PC-9 (cell line): ENCODE measurements at regions not wholly inside any gene's neighbourhood (a gene's known extent, or its start where the extent isn't known, plus 50 kb on each side); places are given as distances from the start of the nearest gene placed in this dataset.
"Not testable (repeated sequence)": the region's sequence is repeated elsewhere in the genome, so short reads cannot be mapped to it uniquely, and the experiment has no call there.

Experiments used
- BruUV-seq: library from RNA; stranded (reverse); fragments of 400-500 nt; replicated peaks from 2 replicates; lab custom pipeline; 2021; lab: Mats Ljungman, UMichigan
- CTCF ChIA-PET: fragments of 300-600 bp; sonication (Branson Sonifier 250); formaldehyde crosslinking; loops from one replicate; lab custom pipeline; 2022; ENCODE audit warnings: antibody characterized with exemption; lab: Charles Lee
- POLR2A ChIA-PET: fragments of 300-600 bp; sonication (Branson Sonifier 250); formaldehyde crosslinking; loops from one replicate; lab custom pipeline; 2022; ENCODE audit warnings: antibody characterized with exemption; ENCODE audit not compliant: unreplicated experiment; lab: Charles Lee
- DNase-seq, 2 experiments: peaks; one replicate each; pipeline versions ENCODE4 v3.0.0 to v3.0.0-alpha.2; 2015 to 2022; ENCODE audit warnings: mixed read lengths in 1 of 2
- H2AFZ ChIP-seq: fragments of 200-600 bp; sonication (generic); 2 replicates; pipeline ENCODE4 v1.8.1; 2017; ENCODE audit warnings: antibody characterized with exemption
- H3F3A ChIP-seq: fragments of 200-600 bp; sonication (generic); 2 replicates; pipeline ENCODE4 v1.8.1; 2017; ENCODE audit warnings: antibody characterized with exemption, mild to moderate bottlenecking, low read depth; ENCODE audit not compliant: insufficient read depth
- H3K27ac ChIP-seq: fragments of 200-600 bp; sonication (generic); 2 replicates; pipeline ENCODE4 v1.6.1; 2016; ENCODE audit warnings: mixed run types
- H3K27me3 ChIP-seq: fragments of 200-600 bp; sonication (generic); 2 replicates; pipeline ENCODE4 v1.6.1; 2016; ENCODE audit warnings: low read depth, mixed run types; ENCODE audit not compliant: insufficient read depth
- H3K36me3 ChIP-seq: fragments of 200-600 bp; sonication (generic); 2 replicates; pipeline ENCODE4 v1.6.1; 2016; ENCODE audit warnings: low read depth, mixed run types
- H3K4me1 ChIP-seq: fragments of 200-600 bp; sonication (generic); replicated peaks from 2 replicates; pipeline ENCODE4 v1.6.1; 2016; ENCODE audit warnings: mixed run types; ENCODE audit not compliant: insufficient read depth
- H3K4me2 ChIP-seq: fragments of 200-600 bp; sonication (generic); 2 replicates; pipeline ENCODE4 v1.6.1; 2017; ENCODE audit warnings: mixed run types
- H3K4me3 ChIP-seq: fragments of 200-600 bp; sonication (generic); 2 replicates; pipeline ENCODE4 v1.6.1; 2016; ENCODE audit warnings: mixed run types
- H3K79me2 ChIP-seq: fragments of 200-600 bp; sonication (generic); 2 replicates; pipeline ENCODE4 v1.6.1; 2017; ENCODE audit warnings: low read depth, mixed run types
- H3K9me2 ChIP-seq: fragments of 200-600 bp; sonication (generic); 2 replicates; pipeline ENCODE4 v1.8.1; 2017; ENCODE audit warnings: mild to moderate bottlenecking; ENCODE audit not compliant: insufficient read depth
- H3K9me3 ChIP-seq: fragments of 200-600 bp; sonication (generic); 2 replicates; pipeline ENCODE4 v1.8.1; 2016; ENCODE audit warnings: low read depth; ENCODE audit not compliant: insufficient read depth
- H4K20me1 ChIP-seq: fragments of 200-600 bp; sonication (generic); 2 replicates; pipeline ENCODE4 v1.8.1; 2017; ENCODE audit not compliant: insufficient read depth
- EZH2 ChIP-seq: fragments of 200-600 bp; sonication (generic); IDR thresholded peaks from 2 replicates; pipeline ENCODE4 v1.8.0; 2017; ENCODE audit warnings: antibody characterized with exemption, low read depth
- intact Hi-C: fragments of 100-400 bp; cut with micrococcal nuclease; formaldehyde crosslinking; loops from one replicate; pipeline ENCODE4 v1.10.0; 2022; ENCODE audit not compliant: unreplicated experiment
- TF ChIP-seq, protein P1 (sequence below): fragments of 200-600 bp; sonication (generic); conservative IDR thresholded peaks from 2 replicates; pipeline ENCODE4 v1.6.1; 2017; ENCODE audit warnings: mixed run types, antibody characterized with exemption, mild to moderate bottlenecking, moderate library complexity

DNA sequence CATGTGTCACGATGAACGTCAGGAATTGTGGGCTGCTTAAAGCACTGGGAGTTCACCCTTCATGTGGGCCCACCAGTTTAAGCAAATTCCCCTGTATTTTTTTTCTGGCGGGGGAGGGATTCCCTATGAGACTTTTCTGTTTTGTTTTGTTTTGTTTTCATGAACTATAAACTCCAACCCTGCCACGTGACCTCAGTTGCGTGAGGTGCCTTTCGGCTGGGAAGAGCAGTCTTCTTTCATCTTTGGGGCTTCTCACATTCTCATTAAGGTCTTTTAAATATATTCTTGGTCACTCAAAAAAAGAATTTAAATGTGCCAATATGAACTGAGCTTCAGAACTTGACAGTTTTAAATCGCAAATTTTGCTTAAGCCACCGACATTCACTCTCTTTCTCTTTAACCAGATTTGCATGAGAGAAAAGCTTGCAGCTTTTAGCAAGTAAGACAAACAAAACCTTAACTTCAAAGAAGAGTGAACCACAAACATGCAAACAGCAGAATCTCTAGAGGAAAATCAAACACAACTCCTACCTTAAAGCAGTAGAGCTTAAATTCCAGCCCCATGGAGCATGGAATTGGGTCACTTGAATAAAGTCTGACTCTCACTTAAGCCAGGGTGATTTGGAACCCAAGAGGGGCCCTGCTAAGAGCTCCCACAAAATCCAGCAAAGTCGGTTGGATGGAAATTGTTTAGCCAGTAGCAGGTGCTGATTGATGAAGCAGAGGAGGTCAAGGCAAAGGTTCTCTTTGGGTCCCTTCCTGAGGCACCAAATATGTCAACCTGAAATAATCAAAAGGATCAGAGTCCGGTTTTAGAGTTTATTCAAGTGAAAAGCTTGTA is 699.8 kb upstream of the GBE1 start:
- H2AFZ ChIP-seq, result no peak overlapping the region
- intact Hi-C loops, result no loop called here
- ChIA-PET POLR2A (no interaction called here), CTCF (no interaction called here)
- no peak for DNase-seq
- H3K27me3 ChIP-seq, result no peaks in the 10 kb centered on the region
- H3K36me3 ChIP-seq, result no peaks in the 10 kb centered on the region
- H3F3A ChIP-seq, result no peaks in the 10 kb centered on the region
- no peak overlapping the region for H3K4me3 ChIP-seq
- no peaks in the 10 kb centered on the region for H3K4me1 ChIP-seq
- H3K4me2 ChIP-seq, result no peak overlapping the region
- no TSS peak for BruUV-seq
- TF ChIP-seq, protein P1, sequence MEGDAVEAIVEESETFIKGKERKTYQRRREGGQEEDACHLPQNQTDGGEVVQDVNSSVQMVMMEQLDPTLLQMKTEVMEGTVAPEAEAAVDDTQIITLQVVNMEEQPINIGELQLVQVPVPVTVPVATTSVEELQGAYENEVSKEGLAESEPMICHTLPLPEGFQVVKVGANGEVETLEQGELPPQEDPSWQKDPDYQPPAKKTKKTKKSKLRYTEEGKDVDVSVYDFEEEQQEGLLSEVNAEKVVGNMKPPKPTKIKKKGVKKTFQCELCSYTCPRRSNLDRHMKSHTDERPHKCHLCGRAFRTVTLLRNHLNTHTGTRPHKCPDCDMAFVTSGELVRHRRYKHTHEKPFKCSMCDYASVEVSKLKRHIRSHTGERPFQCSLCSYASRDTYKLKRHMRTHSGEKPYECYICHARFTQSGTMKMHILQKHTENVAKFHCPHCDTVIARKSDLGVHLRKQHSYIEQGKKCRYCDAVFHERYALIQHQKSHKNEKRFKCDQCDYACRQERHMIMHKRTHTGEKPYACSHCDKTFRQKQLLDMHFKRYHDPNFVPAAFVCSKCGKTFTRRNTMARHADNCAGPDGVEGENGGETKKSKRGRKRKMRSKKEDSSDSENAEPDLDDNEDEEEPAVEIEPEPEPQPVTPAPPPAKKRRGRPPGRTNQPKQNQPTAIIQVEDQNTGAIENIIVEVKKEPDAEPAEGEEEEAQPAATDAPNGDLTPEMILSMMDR, result no peak
- no peak for TF ChIP-seq EZH2
- H3K27ac ChIP-seq, result no peak overlapping the region
- 0 out of 2 replicates have a peak, but pooled peaks cover 4% of the 10 kb centered on the region for H3K9me2 ChIP-seq
- no peaks in the 10 kb centered on the region for H4K20me1 ChIP-seq
- no peaks in the 10 kb centered on the region for H3K79me2 ChIP-seq
- H3K9me3 ChIP-seq, result no peaks in the 10 kb centered on the region

DNA sequence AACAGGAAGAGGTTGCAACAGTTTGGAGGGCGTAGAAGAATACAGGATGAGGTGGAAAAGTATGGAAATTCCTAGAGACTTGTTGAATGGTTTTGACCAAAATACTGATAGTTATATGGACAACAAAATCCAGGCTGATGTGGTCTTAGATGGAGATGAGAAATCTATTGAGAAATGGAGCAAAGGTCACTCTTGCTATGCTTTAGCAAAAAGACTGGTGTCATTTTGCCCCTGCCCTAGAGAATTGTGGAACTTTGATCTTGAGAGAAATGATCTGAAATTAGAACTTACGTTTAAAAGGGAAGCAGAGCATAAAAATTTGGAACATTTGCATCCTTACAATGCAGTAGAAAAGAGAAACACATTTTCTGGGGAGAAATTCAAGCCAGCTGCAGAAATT is 686.9 kb upstream of the GBE1 start:
- Histone ChIP-seq H3K27me3 (no peaks in the 10 kb centered on the region), H2AFZ (no peak overlapping the region), H3K79me2 (no peaks in the 10 kb centered on the region), H3K4me1 (no peaks in the 10 kb centered on the region), H4K20me1 (no peaks in the 10 kb centered on the region), H3K4me3 (no peak overlapping the region), H3K36me3 (no peaks in the 10 kb centered on the region), H3K9me2 (no peaks in the 10 kb centered on the region), H3K27ac (no peak overlapping the region), H3F3A (no peaks in the 10 kb centered on the region), H3K9me3 (no peaks in the 10 kb centered on the region), H3K4me2 (no peak overlapping the region)
- TF ChIP-seq EZH2, result no peak
- TF ChIP-seq, protein P1, result no peak
- ChIA-PET CTCF (no interaction called here), POLR2A (no interaction called here)
- DNase-seq, result no peak
- BruUV-seq, result no TSS peak
- intact Hi-C loops, result no loop called here

DNA sequence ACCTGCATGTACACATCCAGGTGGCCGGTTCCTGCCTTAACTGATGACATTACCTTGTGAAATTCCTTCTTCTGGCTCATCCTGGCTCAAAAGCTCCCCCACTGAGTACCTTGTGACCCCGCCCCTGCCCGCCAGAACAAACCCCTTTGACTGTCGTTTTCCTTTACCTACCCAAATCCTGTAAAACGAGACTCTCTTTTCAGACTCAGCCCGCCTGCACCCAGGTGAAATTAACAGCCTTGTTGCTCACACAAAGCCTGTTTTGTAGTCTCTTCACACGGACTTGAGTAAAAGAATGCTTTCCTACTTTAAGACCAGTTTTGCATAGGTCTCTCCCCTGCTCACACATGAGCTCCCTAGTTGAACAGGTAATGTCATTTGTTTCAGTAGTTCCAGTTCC is 667.4 kb upstream of the GBE1 start:
- H3K4me1 ChIP-seq, H3K79me2 ChIP-seq, CTCF ChIA-PET: not testable (repeated sequence)

DNA sequence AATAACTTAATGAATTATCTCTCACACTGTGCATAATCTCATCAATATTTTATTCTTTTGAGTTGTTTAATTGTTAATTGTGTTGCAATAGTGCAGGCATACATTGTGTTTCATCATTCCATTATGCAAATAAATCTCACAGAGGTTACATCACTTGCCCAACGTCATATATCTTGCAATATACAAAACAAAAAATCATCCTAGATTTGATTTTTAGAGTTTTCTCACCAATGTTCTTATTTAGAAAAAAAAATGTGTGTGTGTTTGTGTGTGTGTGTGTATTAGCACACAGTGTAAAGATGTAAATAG is 662.5 kb upstream of the GBE1 start:
- no peak for TF ChIP-seq EZH2
- TF ChIP-seq, protein P1, result no peak
- no TSS peak for BruUV-seq
- H3K4me2 ChIP-seq, result no peak overlapping the region
- no peaks in the 10 kb centered on the region for H3K79me2 ChIP-seq
- CTCF ChIA-PET, result no interaction called here
- intact Hi-C loops, result no loop called here
- no peaks in the 10 kb centered on the region for H4K20me1 ChIP-seq
- no peak for DNase-seq
- no peaks in the 10 kb centered on the region for H3K4me1 ChIP-seq
- no peak overlapping the region for H2AFZ ChIP-seq
- no peak overlapping the region for H3K27ac ChIP-seq
- no peaks in the 10 kb centered on the region for H3K9me3 ChIP-seq
- no peaks in the 10 kb centered on the region for H3K36me3 ChIP-seq
- no peaks in the 10 kb centered on the region for H3K27me3 ChIP-seq
- POLR2A ChIA-PET, result no interaction called here
- H3K4me3 ChIP-seq, result no peak overlapping the region
- no peaks in the 10 kb centered on the region for H3F3A ChIP-seq
- no peaks in the 10 kb centered on the region for H3K9me2 ChIP-seq

More for the DNA sequence above, 667.4 kb upstream of the GBE1 start:
- DNase-seq, intact Hi-C loops, H3K4me3 ChIP-seq, H3K27me3 ChIP-seq, H3K4me2 ChIP-seq, POLR2A ChIA-PET, H3K36me3 ChIP-seq, BruUV-seq, H3K27ac ChIP-seq, H4K20me1 ChIP-seq, H2AFZ ChIP-seq, H3K9me2 ChIP-seq, H3F3A ChIP-seq, H3K9me3 ChIP-seq: not testable (repeated sequence)
